Karpas-422 (cell line): ENCODE measurements at regions not wholly inside any gene's neighbourhood (a gene's known extent, or its start where the extent isn't known, plus 50 kb on each side); places are given as distances from the start of the nearest gene placed in this dataset.

Experiments
- DNase-seq: peaks from one replicate; pipeline ENCODE4 v3.0.0-alpha.2; 2015
- H2AFZ ChIP-seq: fragments of 200-600 bp; sonication (generic); 2 replicates; pipeline ENCODE4 v1.6.1; 2014; ENCODE audit warnings: antibody characterized with exemption, low read length, mixed read lengths
- H3K27ac ChIP-seq: fragments of 200-600 bp; sonication (generic); 2 replicates; pipeline ENCODE4 v1.5.1; 2014; ENCODE audit warnings: mild to moderate bottlenecking, low read length, moderate library complexity
- H3K27me3 ChIP-seq: fragments of 200-600 bp; sonication (generic); 2 replicates; pipeline ENCODE4 v1.6.1; 2014; ENCODE audit warnings: low read length, mixed read lengths
- H3K36me3 ChIP-seq: fragments of 200-600 bp; sonication (generic); 2 replicates; pipeline ENCODE4 v1.6.1; 2014; ENCODE audit warnings: low read length, mixed read lengths; ENCODE audit not compliant: insufficient read depth
- H3K4me1 ChIP-seq: fragments of 200-600 bp; sonication (generic); 2 replicates; pipeline ENCODE4 v1.6.1; 2014; ENCODE audit warnings: mild to moderate bottlenecking, low read length, mixed read lengths
- H3K4me2 ChIP-seq: fragments of 200-600 bp; sonication (generic); 2 replicates; pipeline ENCODE4 v1.6.1; 2014; ENCODE audit warnings: low read length, low read depth, mild to moderate bottlenecking; ENCODE audit not compliant: poor library complexity, severe bottlenecking
- H3K4me3 ChIP-seq: fragments of 200-600 bp; sonication (generic); 2 replicates; pipeline ENCODE4 v1.5.1; 2014; ENCODE audit warnings: mild to moderate bottlenecking, antibody characterized with exemption, low read length, mixed read lengths
- H3K79me2 ChIP-seq: fragments of 200-600 bp; sonication (generic); 2 replicates; pipeline ENCODE4 v1.6.1; 2014; ENCODE audit warnings: mild to moderate bottlenecking, low read length, mixed read lengths
- H3K9ac ChIP-seq: fragments of 200-600 bp; sonication (generic); 2 replicates; pipeline ENCODE4 v1.6.0; 2014; ENCODE audit warnings: low read length
- H3K9me2 ChIP-seq: fragments of 200-600 bp; sonication (generic), shearing (Covaris generic); replicated peaks from 2 replicates; pipeline ENCODE4 v1.6.0; 2014; ENCODE audit warnings: mild to moderate bottlenecking, low read length, moderate library complexity; ENCODE audit not compliant: insufficient read depth
- H3K9me3 ChIP-seq: fragments of 300-700, 200-600 bp; sonication (generic); 2 replicates; pipeline ENCODE4 v1.6.1; 2014; ENCODE audit warnings: low read length, mixed read lengths
- H4K20me1 ChIP-seq: fragments of 200-600 bp; sonication (generic); 2 replicates; pipeline ENCODE4 v1.6.1; 2014; ENCODE audit warnings: mild to moderate bottlenecking, antibody characterized with exemption, low read length, low read depth; ENCODE audit not compliant: insufficient read depth

DNA sequence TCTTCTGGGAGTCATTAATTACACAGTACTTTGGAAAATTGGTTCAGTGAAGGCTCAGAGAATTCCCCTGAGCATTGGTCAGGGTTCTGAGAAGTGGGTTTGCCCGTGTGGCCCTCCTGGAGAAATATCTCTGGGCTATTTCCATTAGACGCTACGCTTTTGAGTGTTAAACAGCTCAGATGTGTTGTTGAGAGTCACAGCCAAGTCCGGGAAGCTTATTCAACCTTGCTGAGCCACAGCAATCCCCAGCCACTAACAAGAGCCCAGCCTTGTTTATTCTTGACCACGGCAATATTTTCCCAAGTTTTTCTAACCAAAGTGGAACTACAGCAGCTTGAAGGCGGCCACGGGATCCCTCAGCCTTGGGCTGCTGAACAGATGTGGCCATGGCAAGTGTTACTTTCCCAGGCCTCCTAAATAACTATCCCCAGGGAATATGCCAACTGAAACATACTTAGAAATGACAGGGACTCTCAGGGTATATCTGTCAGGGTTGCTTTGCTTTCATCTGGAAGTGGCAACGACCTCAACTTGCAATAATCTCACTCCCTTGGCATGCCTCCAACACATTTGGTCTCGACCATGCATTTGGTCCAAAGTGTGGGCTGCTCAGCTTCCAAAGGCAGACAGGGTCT, 214.7 kb downstream of the EMX2 start:
- no peaks in the 10 kb centered on the region for H3K9me2 ChIP-seq
- no peaks in the 10 kb centered on the region for H3K27me3 ChIP-seq
- H3K9me3 ChIP-seq, result no peaks in the 10 kb centered on the region
- no peak for DNase-seq
- no peak overlapping the region for H3K4me3 ChIP-seq
- H3K27ac ChIP-seq, result no peak overlapping the region
- H3K9ac ChIP-seq, result no peak overlapping the region
- no peak overlapping the region for H3K4me2 ChIP-seq
- no peaks in the 10 kb centered on the region for H3K79me2 ChIP-seq
- no peak overlapping the region for H2AFZ ChIP-seq
- H4K20me1 ChIP-seq, result no peaks in the 10 kb centered on the region
- no peaks in the 10 kb centered on the region for H3K36me3 ChIP-seq
- peaks cover 4% of the 10 kb centered on the region; the same call in 1 of the 2 replicates for H3K4me1 ChIP-seq

DNA sequence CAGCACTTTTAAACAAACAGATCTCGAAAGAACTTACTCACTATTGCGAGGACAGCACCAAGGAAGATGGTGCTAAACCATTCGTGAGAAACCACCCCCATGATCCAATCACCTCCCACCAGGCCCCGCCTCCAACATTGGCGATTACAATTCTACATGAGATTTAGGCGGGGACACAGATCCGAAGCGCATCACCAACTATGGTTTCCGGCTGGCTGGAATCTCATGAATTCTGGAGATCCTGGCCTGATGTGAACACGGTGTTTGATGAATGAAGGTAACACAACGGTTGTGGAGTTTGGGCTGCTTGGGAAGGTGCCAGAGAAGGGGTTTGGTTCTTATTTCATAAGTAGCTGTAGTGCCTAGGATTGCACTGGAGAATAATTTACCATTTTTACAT, 216.7 kb downstream of the EMX2 start:
- no peak for DNase-seq
- H4K20me1 ChIP-seq, result no peaks in the 10 kb centered on the region
- no peaks in the 10 kb centered on the region for H3K9me3 ChIP-seq
- H3K9me2 ChIP-seq, result no peaks in the 10 kb centered on the region
- H3K36me3 ChIP-seq, result no peaks in the 10 kb centered on the region
- no peak overlapping the region for H2AFZ ChIP-seq
- H3K27me3 ChIP-seq, result no peaks in the 10 kb centered on the region
- H3K27ac ChIP-seq, result no peak overlapping the region
- H3K9ac ChIP-seq, result no peak overlapping the region
- H3K4me2 ChIP-seq, result no peak overlapping the region
- H3K4me3 ChIP-seq, result no peak overlapping the region
- peaks cover 3% of the 10 kb centered on the region; the same call in 1 of the 2 replicates for H3K4me1 ChIP-seq
- H3K79me2 ChIP-seq, result no peaks in the 10 kb centered on the region

DNA sequence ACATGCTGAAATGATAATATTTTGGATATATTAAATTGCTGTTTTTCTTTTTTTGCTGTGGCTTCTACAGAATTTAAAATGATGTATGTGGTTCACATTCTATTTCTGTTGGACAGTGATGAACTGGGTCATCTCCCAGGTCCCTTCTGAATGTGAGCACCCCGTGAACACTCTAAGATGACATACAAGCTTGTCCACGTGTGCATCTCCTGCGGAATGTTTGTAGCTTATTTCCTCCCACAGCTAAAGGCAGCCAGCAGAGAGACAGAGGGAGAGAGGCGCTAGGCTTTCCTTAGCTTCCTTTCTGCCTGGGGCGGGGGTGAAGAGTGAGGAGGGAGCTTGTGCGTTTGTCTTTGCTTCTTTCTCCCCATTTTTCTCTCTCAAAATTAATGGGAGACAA, 219.1 kb downstream of the EMX2 start:
- Histone ChIP-seq H3K9ac (no peak overlapping the region), H3K9me2 (no peaks in the 10 kb centered on the region), H2AFZ (no peak overlapping the region), H4K20me1 (no peaks in the 10 kb centered on the region), H3K9me3 (no peaks in the 10 kb centered on the region), H3K4me3 (no peak overlapping the region), H3K27me3 (no peaks in the 10 kb centered on the region), H3K4me1 (peaks cover 3% of the 10 kb centered on the region; the same call in 1 of the 2 replicates), H3K36me3 (no peaks in the 10 kb centered on the region), H3K4me2 (no peak overlapping the region), H3K27ac (no peak overlapping the region), H3K79me2 (no peaks in the 10 kb centered on the region)
- DNase-seq, result no peak

DNA sequence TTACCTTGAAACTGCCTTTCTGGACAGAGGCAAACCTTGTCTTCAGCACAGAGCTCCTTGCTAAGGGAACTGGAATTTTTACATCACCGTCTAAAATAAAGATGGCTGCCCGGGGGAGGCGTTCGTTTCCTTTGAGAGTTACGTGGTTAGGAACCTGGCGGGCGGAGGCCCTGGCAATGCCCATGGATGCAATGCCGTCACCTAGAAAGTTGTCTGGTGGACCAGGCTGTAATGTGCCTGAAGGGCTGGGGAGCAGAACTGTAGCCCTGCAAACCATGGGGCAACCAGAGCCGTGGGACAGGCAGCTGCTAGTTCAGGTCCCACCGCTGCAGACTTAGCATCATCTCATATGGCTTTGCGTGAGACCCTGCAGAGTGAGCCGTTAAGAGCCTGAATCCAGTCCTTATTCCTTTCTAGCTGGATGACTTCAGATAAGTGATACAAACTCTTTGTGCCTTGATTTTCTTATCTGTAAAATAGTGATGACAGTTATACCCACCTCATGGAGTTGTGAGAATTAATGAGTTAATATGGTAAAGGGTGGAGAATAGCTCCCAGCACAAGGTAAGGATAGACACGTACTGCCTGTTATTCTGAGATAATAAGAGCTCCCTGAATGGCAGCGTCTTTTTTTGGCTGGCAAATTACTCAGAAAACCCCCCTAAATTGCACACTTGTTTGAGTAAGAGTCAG, 219.7 kb downstream of the EMX2 start:
- H3K4me1 ChIP-seq, result peaks cover 3% of the 10 kb centered on the region; the same call in 1 of the 2 replicates
- H3K4me2 ChIP-seq, result no peak overlapping the region
- no peaks in the 10 kb centered on the region for H3K27me3 ChIP-seq
- no peaks in the 10 kb centered on the region for H3K36me3 ChIP-seq
- H2AFZ ChIP-seq, result no peak overlapping the region
- DNase-seq, result no peak
- no peaks in the 10 kb centered on the region for H4K20me1 ChIP-seq
- H3K9me3 ChIP-seq, result no peaks in the 10 kb centered on the region
- H3K79me2 ChIP-seq, result no peaks in the 10 kb centered on the region
- no peak overlapping the region for H3K27ac ChIP-seq
- H3K9ac ChIP-seq, result no peak overlapping the region
- no peaks in the 10 kb centered on the region for H3K9me2 ChIP-seq
- no peak overlapping the region for H3K4me3 ChIP-seq

- no peaks in the 10 kb centered on the region for H3K27me3 ChIP-seq
- no peaks in the 10 kb centered on the region for H3K79me2 ChIP-seq
- no peak overlapping the region for H2AFZ ChIP-seq
- H3K27ac ChIP-seq, result no peak overlapping the region
- DNase-seq, result no peak
- no peak overlapping the region for H3K9ac ChIP-seq
- H3K36me3 ChIP-seq, result no peaks in the 10 kb centered on the region
- H4K20me1 ChIP-seq, result no peaks in the 10 kb centered on the region
- no peak overlapping the region for H3K4me2 ChIP-seq
- no peak overlapping the region for H3K4me3 ChIP-seq
- H3K9me3 ChIP-seq, result no peaks in the 10 kb centered on the region
- peaks cover 3% of the 10 kb centered on the region; the same call in 1 of the 2 replicates for H3K4me1 ChIP-seq
- H3K9me2 ChIP-seq, result no peaks in the 10 kb centered on the region
These were observed 220.2 kb downstream of the EMX2 start for GRCh38 chr10:117762819-117763172.

GRCh38 chr10:117763528-117763927, 221.0 kb downstream of the EMX2 start:
- no peaks in the 10 kb centered on the region for H3K36me3 ChIP-seq
- no peak overlapping the region for H3K4me3 ChIP-seq
- no peaks in the 10 kb centered on the region for H3K9me3 ChIP-seq
- no peak overlapping the region for H3K4me2 ChIP-seq
- H3K9me2 ChIP-seq, result no peaks in the 10 kb centered on the region
- H2AFZ ChIP-seq, result no peak overlapping the region
- H3K9ac ChIP-seq, result no peak overlapping the region
- H3K27ac ChIP-seq, result no peak overlapping the region
- no peak for DNase-seq
- no peaks in the 10 kb centered on the region for H3K27me3 ChIP-seq
- no peaks in the 10 kb centered on the region for H4K20me1 ChIP-seq
- H3K79me2 ChIP-seq, result no peaks in the 10 kb centered on the region
- peaks cover 3% of the 10 kb centered on the region; the same call in 1 of the 2 replicates for H3K4me1 ChIP-seq

DNA sequence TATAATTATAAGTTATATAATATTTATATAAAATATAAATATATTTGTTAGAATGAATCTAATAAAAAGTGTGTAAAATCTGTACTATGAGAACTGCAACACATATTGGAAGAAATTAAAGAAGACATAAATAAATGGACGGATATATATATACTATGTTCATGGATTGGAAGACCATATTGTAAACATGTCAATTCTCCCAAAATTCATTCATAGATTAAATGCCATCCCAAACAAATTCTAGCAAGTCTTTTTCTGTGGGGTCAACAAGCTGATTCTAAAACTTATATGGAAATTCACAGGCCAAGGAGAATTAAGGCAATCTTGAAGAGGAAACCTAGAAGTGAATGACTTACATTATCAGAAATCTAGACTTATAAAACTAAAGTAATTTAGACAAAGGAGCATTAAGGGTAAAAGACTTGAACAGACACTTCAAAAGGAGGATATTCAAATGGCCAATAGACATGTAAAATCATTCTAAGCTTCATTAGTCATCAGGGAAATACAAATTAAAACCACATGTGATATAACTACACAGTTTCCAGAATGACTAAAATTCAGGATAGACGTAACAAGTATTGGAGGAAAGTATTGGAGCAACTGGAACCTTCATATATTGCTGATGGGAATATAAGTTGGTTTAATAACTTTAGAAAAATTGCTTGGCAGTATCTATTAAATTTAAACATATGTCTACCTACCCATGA, 225.9 kb downstream of the EMX2 start:
- no peak overlapping the region for H3K4me3 ChIP-seq
- no peaks in the 10 kb centered on the region for H3K9me3 ChIP-seq

DNA sequence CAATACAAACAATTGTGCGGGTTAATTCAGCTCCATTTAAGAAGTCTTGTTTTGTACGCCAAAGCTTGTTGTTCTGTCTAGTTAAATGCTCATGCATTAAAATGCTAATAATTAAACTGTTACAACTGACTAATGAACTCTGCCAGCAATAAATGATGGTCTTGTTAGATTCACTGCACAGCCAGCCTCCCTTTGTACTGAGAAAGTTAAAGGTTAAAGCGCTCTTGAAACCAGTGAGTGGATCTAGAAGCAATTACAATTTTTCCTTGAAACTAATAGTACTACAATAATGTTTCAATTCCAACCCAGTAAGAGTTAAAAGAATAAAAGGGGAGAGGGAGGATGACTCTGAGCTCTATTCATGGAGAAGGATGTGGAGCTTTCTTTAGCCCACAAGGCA, 233.0 kb downstream of the EMX2 start:
- Histone ChIP-seq H3K9ac (no peak overlapping the region), H3K4me2 (no peak overlapping the region), H4K20me1 (no peaks in the 10 kb centered on the region), H3K36me3 (no peaks in the 10 kb centered on the region), H3K9me2 (no peaks in the 10 kb centered on the region), H3K27me3 (no peaks in the 10 kb centered on the region), H2AFZ (no peak overlapping the region), H3K27ac (no peak overlapping the region), H3K79me2 (no peaks in the 10 kb centered on the region), H3K4me3 (no peak overlapping the region), H3K4me1 (no peaks in the 10 kb centered on the region), H3K9me3 (no peaks in the 10 kb centered on the region)
- DNase-seq, result no peak

More for the DNA sequence above, 225.9 kb downstream of the EMX2 start:
- Histone ChIP-seq H2AFZ (no peak overlapping the region), H3K36me3 (no peaks in the 10 kb centered on the region), H3K27ac (no peak overlapping the region), H4K20me1 (no peaks in the 10 kb centered on the region), H3K27me3 (no peaks in the 10 kb centered on the region), H3K79me2 (no peaks in the 10 kb centered on the region), H3K4me2 (no peak overlapping the region), H3K4me1 (no peaks in the 10 kb centered on the region), H3K9ac (no peak overlapping the region), H3K9me2 (no peaks in the 10 kb centered on the region)
- no peak for DNase-seq
